ENCODE measurements at regions not wholly inside any gene's neighbourhood (a gene's known extent, or its start where the extent isn't known, plus 50 kb on each side); places are given as distances from the start of the nearest gene placed in this dataset.

- TF ChIP-seq CSDC2 (CRISPR knock-in tag; IDR thresholded peaks at IDR 0.05) (no peak), ZFP30 (CRISPR knock-in tag; IDR thresholded peaks at IDR 0.05) (no peak), PATZ1 (CRISPR knock-in tag; IDR thresholded peaks at IDR 0.05; ENCODE audit: borderline replicate concordance) (no peak), OSR1 (CRISPR knock-in tag; IDR thresholded peaks at IDR 0.05) (no peak), SNAI2 (CRISPR knock-in tag; IDR thresholded peaks at IDR 0.05) (no peak), ZNF565 (CRISPR knock-in tag; conservative IDR thresholded peaks at IDR 0.05; ENCODE audit: low read depth) (no peak), CREB5 (CRISPR knock-in tag; IDR thresholded peaks at IDR 0.05; ENCODE audit: low read depth) (no peak), ZNF70 (CRISPR knock-in tag; IDR thresholded peaks at IDR 0.05) (no peak), ESRRG (CRISPR knock-in tag; IDR thresholded peaks at IDR 0.05) (no peak), TSHZ2 (CRISPR knock-in tag; IDR thresholded peaks at IDR 0.05) (no peak), ZFP3 (CRISPR knock-in tag; IDR thresholded peaks at IDR 0.05) (no peak), ZNF8 (CRISPR knock-in tag; IDR thresholded peaks at IDR 0.05) (no peak), PPARA (CRISPR knock-in tag; IDR thresholded peaks at IDR 0.05; ENCODE audit: borderline replicate concordance) (no peak), ARNTL (CRISPR knock-in tag; IDR thresholded peaks at IDR 0.05; ENCODE audit: borderline replicate concordance, low read depth) (no peak)
Measured at GRCh38 chr6:51004380-51004779, 185.7 kb downstream of the TFAP2B start.

GRCh38 chr6:51005779-51006178, 187.1 kb downstream of the TFAP2B start:
- ATAC-seq = no peak
- no peak for TF ChIP-seq TCF4 (CRISPR knock-in tag; IDR thresholded peaks at IDR 0.05; ENCODE audit: borderline replicate concordance)
- TF ChIP-seq ZNF8 (CRISPR knock-in tag; IDR thresholded peaks at IDR 0.05) = no peak
- TF ChIP-seq ESRRG (CRISPR knock-in tag; IDR thresholded peaks at IDR 0.05) = no peak
- TF ChIP-seq CSRNP3 (CRISPR knock-in tag; IDR thresholded peaks at IDR 0.05) = no peak
- TF ChIP-seq ZFP30 (CRISPR knock-in tag; IDR thresholded peaks at IDR 0.05) = no peak
- TF ChIP-seq ARNTL (CRISPR knock-in tag; IDR thresholded peaks at IDR 0.05; ENCODE audit: borderline replicate concordance, low read depth) = no peak
- no peak for TF ChIP-seq TOX (CRISPR knock-in tag; IDR thresholded peaks at IDR 0.05; ENCODE audit: borderline replicate concordance)
- TF ChIP-seq BACH2 (CRISPR knock-in tag; IDR thresholded peaks at IDR 0.05; ENCODE audit: borderline replicate concordance) = no peak
- no peak for TF ChIP-seq CSDC2 (CRISPR knock-in tag; IDR thresholded peaks at IDR 0.05)
- no peak for TF ChIP-seq ISL1 (CRISPR knock-in tag; IDR thresholded peaks at IDR 0.05)
- no peak for TF ChIP-seq CREB5 (CRISPR knock-in tag; IDR thresholded peaks at IDR 0.05; ENCODE audit: low read depth)
- TF ChIP-seq RARB (CRISPR knock-in tag; IDR thresholded peaks at IDR 0.05) = no peak
- TF ChIP-seq SNAI2 (CRISPR knock-in tag; IDR thresholded peaks at IDR 0.05) = no peak
- no peak for TF ChIP-seq TSHZ2 (CRISPR knock-in tag; IDR thresholded peaks at IDR 0.05)
- no peak for TF ChIP-seq ZNF70 (CRISPR knock-in tag; IDR thresholded peaks at IDR 0.05)
- TF ChIP-seq PPARA (CRISPR knock-in tag; IDR thresholded peaks at IDR 0.05; ENCODE audit: borderline replicate concordance) = no peak

More at GRCh38 chr6:51004380-51004779, 185.7 kb downstream of the TFAP2B start:
- no peak for ATAC-seq

Data from SK-N-SH treated with all-trans-retinoic acid at 6 μM for 48 hours (cell line).